OCI-M1 (cell line): ENCODE measurements at regions not wholly inside any gene's neighbourhood (a gene's known extent, or its start where the extent isn't known, plus 50 kb on each side); places are given as distances from the start of the nearest gene placed in this dataset.

Experiments
- DNase-seq: peaks from one replicate; lab custom pipeline; 2025; lab: John Stamatoyannopoulos, UW

GRCh38 chr2:161104054-161104553 is 56.1 kb upstream of the TANK start:
- DNase-seq, result no peak

GRCh38 chr2:161107265-161107664 is 53.0 kb upstream of the TANK start:
- no peak for DNase-seq
